ENCODE measurements at regions not wholly inside any gene's neighbourhood (a gene's known extent, or its start where the extent isn't known, plus 50 kb on each side); places are given as distances from the start of the nearest gene placed in this dataset.

DNA sequence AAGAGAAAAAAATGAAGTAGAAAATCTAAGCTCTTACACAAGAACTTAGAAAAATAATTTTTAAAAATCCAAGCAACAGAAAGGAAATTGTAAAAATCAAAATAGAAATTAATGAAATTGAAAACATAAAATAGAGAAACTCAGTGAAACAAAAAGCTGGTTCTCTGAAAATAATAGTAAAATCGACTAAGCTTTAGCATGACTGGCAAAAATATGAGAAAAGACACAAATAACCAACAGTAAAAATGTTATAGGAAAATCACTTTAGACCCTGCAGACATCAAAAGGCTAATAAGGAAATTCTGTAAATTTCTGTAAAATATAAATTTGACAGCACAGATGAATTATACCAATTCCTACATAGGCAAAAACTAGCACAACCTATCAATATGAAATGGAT is 768.9 kb upstream of the LRRTM1 start:
- H3K27me3 ChIP-seq (replicated peaks; ENCODE audit: control insufficient read depth, insufficient read depth, low read length) = no peaks in the 10 kb centered on the region
- no peaks in the 10 kb centered on the region for H3K36me3 ChIP-seq (ENCODE audit: control insufficient read depth, insufficient read depth, low read length)
- no peak for DNase-seq (ENCODE audit: extremely low read depth, insufficient read length)
- H3K4me3 ChIP-seq (replicated peaks; ENCODE audit: low read depth, low read length) = no peak overlapping the region
- TF ChIP-seq, protein P1, sequence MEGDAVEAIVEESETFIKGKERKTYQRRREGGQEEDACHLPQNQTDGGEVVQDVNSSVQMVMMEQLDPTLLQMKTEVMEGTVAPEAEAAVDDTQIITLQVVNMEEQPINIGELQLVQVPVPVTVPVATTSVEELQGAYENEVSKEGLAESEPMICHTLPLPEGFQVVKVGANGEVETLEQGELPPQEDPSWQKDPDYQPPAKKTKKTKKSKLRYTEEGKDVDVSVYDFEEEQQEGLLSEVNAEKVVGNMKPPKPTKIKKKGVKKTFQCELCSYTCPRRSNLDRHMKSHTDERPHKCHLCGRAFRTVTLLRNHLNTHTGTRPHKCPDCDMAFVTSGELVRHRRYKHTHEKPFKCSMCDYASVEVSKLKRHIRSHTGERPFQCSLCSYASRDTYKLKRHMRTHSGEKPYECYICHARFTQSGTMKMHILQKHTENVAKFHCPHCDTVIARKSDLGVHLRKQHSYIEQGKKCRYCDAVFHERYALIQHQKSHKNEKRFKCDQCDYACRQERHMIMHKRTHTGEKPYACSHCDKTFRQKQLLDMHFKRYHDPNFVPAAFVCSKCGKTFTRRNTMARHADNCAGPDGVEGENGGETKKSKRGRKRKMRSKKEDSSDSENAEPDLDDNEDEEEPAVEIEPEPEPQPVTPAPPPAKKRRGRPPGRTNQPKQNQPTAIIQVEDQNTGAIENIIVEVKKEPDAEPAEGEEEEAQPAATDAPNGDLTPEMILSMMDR (IDR thresholded peaks at IDR 0.05; ENCODE audit: insufficient read depth, low read length, poor library complexity, severe bottlenecking) = no peak

DNA sequence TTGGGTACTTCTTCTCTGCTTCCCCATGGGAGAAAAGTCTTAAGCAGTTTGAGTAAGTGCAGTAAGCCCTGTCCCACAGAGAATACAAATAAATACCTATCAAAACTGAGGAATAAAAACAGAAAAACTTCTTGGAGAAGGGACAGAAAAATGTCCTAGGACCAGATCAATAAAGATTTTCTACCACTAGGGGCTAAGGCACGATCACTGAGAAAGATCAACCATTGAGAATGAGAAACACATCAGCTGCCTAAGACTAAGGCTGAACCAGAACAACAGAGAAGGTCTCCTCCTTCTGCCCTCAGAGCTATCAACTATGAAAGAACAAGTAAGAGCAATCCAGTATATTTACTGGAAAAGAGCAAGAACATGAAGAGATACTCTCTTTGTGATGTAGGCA is 763.6 kb upstream of the LRRTM1 start:
- H3K36me3 ChIP-seq (ENCODE audit: control insufficient read depth, insufficient read depth, low read length) = no peaks in the 10 kb centered on the region
- no peak for DNase-seq (ENCODE audit: extremely low read depth, insufficient read length)
- TF ChIP-seq, protein P1 (IDR thresholded peaks at IDR 0.05; ENCODE audit: insufficient read depth, low read length, poor library complexity, severe bottlenecking) = no peak
- no peaks in the 10 kb centered on the region for H3K27me3 ChIP-seq (replicated peaks; ENCODE audit: control insufficient read depth, insufficient read depth, low read length)
- no peak overlapping the region for H3K4me3 ChIP-seq (replicated peaks; ENCODE audit: low read depth, low read length)

DNA sequence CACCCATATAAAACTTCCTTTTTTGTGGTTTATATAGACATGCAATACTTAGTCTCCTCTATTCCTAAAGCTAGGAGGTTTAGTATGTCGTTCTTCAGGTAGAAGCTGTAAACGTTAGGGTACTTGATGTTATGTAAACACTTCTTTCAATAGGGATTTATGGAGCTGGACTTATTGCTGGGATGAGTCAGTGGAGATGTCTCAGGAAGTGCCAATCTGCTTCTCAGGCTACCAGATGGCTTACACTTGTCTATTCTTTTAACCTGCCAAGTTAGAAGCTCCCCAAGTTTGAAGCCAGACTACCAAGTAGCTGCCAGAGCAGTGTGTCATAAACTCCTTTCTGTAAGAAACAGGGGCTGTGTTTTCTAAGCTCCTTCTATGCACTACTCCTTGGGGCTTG is 756.5 kb upstream of the LRRTM1 start:
- DNase-seq (ENCODE audit: extremely low read depth, insufficient read length) = no peak
- no peak overlapping the region for H3K4me3 ChIP-seq (replicated peaks; ENCODE audit: low read depth, low read length)
- TF ChIP-seq, protein P1 (IDR thresholded peaks at IDR 0.05; ENCODE audit: insufficient read depth, low read length, poor library complexity, severe bottlenecking) = no peak
- H3K27me3 ChIP-seq (replicated peaks; ENCODE audit: control insufficient read depth, insufficient read depth, low read length) = no peaks in the 10 kb centered on the region
- H3K36me3 ChIP-seq (ENCODE audit: control insufficient read depth, insufficient read depth, low read length) = no peaks in the 10 kb centered on the region

DNA sequence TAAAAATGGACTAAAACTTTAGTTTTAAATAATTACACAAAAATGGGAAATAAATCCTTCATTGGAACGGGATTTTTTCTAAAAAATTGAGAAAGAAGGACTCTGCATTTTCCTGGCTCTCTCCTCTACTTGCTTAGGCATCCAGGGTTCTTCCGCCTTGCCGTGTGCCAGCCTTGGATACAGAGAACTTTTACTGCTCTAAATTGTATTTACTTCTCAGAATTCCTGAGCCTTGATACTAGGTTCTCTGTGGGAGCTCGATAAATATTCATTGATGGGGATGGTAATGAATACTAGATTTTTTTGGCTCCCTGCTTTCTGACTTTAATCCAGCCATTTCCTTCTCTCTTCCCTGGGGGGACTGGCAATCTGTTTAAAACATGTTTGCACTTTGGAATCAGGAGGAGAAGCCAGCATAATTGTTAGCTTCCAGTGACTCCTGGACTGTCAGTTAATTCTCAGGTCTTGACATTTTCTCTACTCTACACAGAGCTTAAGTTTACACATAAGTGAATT is 746.1 kb upstream of the LRRTM1 start:
- Histone ChIP-seq H3K27me3 (replicated peaks; ENCODE audit: control insufficient read depth, insufficient read depth, low read length) (no peaks in the 10 kb centered on the region), H3K36me3 (ENCODE audit: control insufficient read depth, insufficient read depth, low read length) (no peaks in the 10 kb centered on the region), H3K4me3 (replicated peaks; ENCODE audit: low read depth, low read length) (no peak overlapping the region)
- TF ChIP-seq, protein P1 (IDR thresholded peaks at IDR 0.05; ENCODE audit: insufficient read depth, low read length, poor library complexity, severe bottlenecking) = no peak
- DNase-seq (ENCODE audit: extremely low read depth, insufficient read length) = no peak

DNA sequence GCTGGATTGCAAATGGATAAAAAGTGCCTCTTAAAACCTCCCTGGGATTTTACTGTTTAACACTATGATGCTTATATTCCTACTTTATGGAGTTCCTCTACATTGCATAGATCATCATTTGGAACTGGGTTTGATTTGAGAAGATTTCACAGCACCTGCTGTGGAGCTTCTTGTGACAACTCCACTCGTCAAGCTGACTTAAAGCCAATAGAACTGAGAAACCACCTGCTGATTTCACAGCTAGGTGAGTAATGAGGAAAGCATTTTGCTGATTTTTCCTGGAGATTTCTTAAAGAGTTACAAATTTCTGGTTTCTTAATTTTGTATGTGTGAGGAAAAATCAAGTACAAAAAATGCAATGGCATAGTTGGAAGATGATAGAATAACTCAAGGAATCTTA is 739.1 kb upstream of the LRRTM1 start:
- H3K4me3 ChIP-seq (replicated peaks; ENCODE audit: low read depth, low read length) = no peak overlapping the region
- TF ChIP-seq, protein P1 (IDR thresholded peaks at IDR 0.05; ENCODE audit: insufficient read depth, low read length, poor library complexity, severe bottlenecking) = no peak
- H3K36me3 ChIP-seq (ENCODE audit: control insufficient read depth, insufficient read depth, low read length) = no peaks in the 10 kb centered on the region
- no peaks in the 10 kb centered on the region for H3K27me3 ChIP-seq (replicated peaks; ENCODE audit: control insufficient read depth, insufficient read depth, low read length)
- no peak for DNase-seq (ENCODE audit: extremely low read depth, insufficient read length)

DNA sequence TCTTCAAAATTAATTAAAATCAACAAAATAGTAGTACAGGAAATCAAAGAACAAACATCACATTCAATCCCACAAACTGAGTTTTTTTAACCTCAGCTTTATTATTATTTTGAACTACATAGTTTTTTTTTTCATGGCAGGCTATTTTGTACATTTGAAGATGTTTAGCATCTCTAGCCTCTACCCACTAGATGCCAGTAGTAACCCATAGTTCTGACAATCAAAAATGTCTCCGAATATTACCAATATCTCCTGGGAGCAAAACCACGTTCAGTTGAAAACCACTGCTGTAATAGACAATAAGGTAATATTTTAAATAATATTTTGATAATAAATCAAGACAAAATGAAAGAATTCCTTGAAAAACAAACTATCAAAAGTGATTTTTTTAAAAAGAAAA is 702.6 kb upstream of the LRRTM1 start:
- H3K27me3 ChIP-seq (replicated peaks; ENCODE audit: control insufficient read depth, insufficient read depth, low read length) = no peaks in the 10 kb centered on the region
- H3K4me3 ChIP-seq (replicated peaks; ENCODE audit: low read depth, low read length) = no peak overlapping the region
- no peak for DNase-seq (ENCODE audit: extremely low read depth, insufficient read length)
- TF ChIP-seq, protein P1 (IDR thresholded peaks at IDR 0.05; ENCODE audit: insufficient read depth, low read length, poor library complexity, severe bottlenecking) = no peak
- no peaks in the 10 kb centered on the region for H3K36me3 ChIP-seq (ENCODE audit: control insufficient read depth, insufficient read depth, low read length)
